HepG2 (cell line): ENCODE measurements at regions not wholly inside any gene's neighbourhood (a gene's known extent, or its start where the extent isn't known, plus 50 kb on each side); places are given as distances from the start of the nearest gene placed in this dataset.

Source experiments
- HNF4G ChIP-seq, 2 experiments: sonication (generic) in 1 of 2; formaldehyde crosslinking in 1 of 2; IDR thresholded peaks; 2 replicates each; pipeline versions ENCODE4 v1.4.0 to v1.6.1; 2011 to 2020; ENCODE audit warnings: borderline replicate concordance in 2 of 2, low read depth in 2 of 2, mild to moderate bottlenecking in 2 of 2, low read length in 1 of 2, missing genetic modification reagents in 1 of 2, moderate library complexity in 1 of 2
- MAX ChIP-seq: IDR thresholded peaks from 2 replicates; pipeline ENCODE4 v1.6.1; 2012; ENCODE audit warnings: inconsistent platforms
- NCOA5 ChIP-seq: sonication (generic); formaldehyde crosslinking; IDR thresholded peaks from 2 replicates; pipeline ENCODE4 v1.4.0; 2020; ENCODE audit warnings: missing genetic modification reagents
- PAXIP1 ChIP-seq: sonication (generic); formaldehyde crosslinking; conservative IDR thresholded peaks from 2 replicates; pipeline ENCODE4 v1.4.0; 2020; ENCODE audit warnings: mild to moderate bottlenecking, missing genetic modification reagents, moderate library complexity
- PCBP2 ChIP-seq: fragments of 200-400 bp; formaldehyde crosslinking; optimal IDR thresholded peaks from 2 replicates; pipeline ENCODE3; 2018; ENCODE audit warnings: low read length, low read depth; ENCODE audit not compliant: poor library complexity, severe bottlenecking
- SALL1 ChIP-seq: sonication (generic); formaldehyde crosslinking; IDR thresholded peaks from 2 replicates; pipeline ENCODE4 v1.8.0; 2022; ENCODE audit warnings: mild to moderate bottlenecking, missing genetic modification reagents
- TOPORS ChIP-seq: sonication (generic); formaldehyde crosslinking; IDR thresholded peaks from 2 replicates; pipeline ENCODE4 v1.8.0; 2023; ENCODE audit warnings: mild to moderate bottlenecking, missing genetic modification reagents
- ZBTB39 ChIP-seq: sonication (generic); formaldehyde crosslinking; IDR thresholded peaks from 2 replicates; pipeline ENCODE4 v1.5.0; 2020; ENCODE audit warnings: missing genetic modification reagents
- ZFP37 ChIP-seq: sonication (generic); formaldehyde crosslinking; IDR thresholded peaks from 2 replicates; pipeline ENCODE4 v1.4.0; 2020; ENCODE audit warnings: missing genetic modification reagents, borderline replicate concordance
- ZFP62 ChIP-seq: sonication (generic); formaldehyde crosslinking; IDR thresholded peaks from 2 replicates; pipeline ENCODE4 v1.4.0; 2020; ENCODE audit warnings: missing genetic modification reagents
- ZNF251 ChIP-seq: sonication (generic); formaldehyde crosslinking; IDR thresholded peaks from 2 replicates; pipeline ENCODE4 v1.9.0; 2021; ENCODE audit warnings: mild to moderate bottlenecking, missing genetic modification reagents
- ZNF264 ChIP-seq: sonication (generic); formaldehyde crosslinking; IDR thresholded peaks from 2 replicates; pipeline ENCODE4 v1.4.0; 2020; ENCODE audit warnings: missing genetic modification reagents
- TF ChIP-seq, protein P1 (sequence below): sonication (generic); formaldehyde crosslinking; IDR thresholded peaks from 2 replicates; pipeline ENCODE4; 2020; ENCODE audit warnings: missing genetic modification reagents, mild to moderate bottlenecking, borderline replicate concordance
- TF ChIP-seq, protein P2 (sequence below): sonication (generic); formaldehyde crosslinking; IDR thresholded peaks from 2 replicates; pipeline ENCODE4 v1.4.0; 2020; ENCODE audit warnings: mild to moderate bottlenecking, low read depth, missing genetic modification reagents

DNA sequence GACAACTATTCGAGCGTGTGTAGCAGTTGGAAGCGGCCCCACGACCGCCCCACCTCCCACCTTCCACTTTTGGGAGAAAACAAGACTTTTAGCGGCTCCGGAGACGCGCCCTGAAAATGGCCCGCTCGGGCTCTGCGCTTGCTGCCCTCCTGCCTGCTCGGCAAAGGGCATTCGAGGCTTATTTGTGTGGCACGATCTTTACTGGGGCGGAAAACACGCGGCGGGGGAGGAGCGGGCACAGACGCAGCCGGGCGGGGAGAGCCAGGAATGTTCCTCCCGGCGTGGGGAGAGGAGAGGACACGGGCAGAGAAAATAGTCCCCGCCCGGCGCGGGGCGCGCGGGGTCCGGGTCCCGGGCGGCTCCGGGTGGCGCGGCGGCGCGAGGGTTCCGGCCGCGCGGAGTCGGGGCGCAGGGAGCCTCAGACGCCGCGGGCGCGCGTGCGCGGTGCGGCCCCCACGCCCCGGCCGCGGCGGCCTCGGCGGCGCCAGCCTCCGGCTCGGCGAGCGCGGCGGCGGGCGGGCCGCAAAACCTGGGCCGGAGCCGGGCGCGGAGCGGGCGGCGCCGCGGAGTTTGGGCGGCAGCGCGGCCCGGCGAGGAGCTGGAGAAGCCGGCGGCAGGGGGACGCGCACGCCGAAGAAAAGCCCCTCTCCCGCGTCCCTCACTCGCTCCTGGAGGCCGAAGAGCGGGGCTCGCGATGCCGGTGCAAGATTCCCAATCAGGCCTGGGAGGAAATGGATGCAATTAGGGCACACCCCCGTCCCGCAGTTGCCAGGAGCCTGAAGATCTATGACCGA lies 90.0 kb upstream of the ARID1B start (continued):
- TF ChIP-seq PAXIP1 (CRISPR knock-in tag) (no peak; the same call in 1 of the 2 replicates), ZBTB39 (no peak), ZFP62 (CRISPR knock-in tag) (no peak), ZFP37 (CRISPR knock-in tag) (no peak), NCOA5 (no peak), TOPORS (CRISPR knock-in tag) (peak; percentile 68; the same call in 1 of the 2 replicates), PCBP2 (no peak), ZNF251 (no peak), MAX (peak; percentile 87), SALL1 (CRISPR knock-in tag) (no peak; the same call in 1 of the 2 replicates), HNF4G (IDR thresholded peaks at IDR 0.05; ENCODE audit: borderline replicate concordance, low read depth, low read length) (peak; percentile 42; the same call in 1 of the 2 replicates), HNF4G (CRISPR knock-in tag; IDR thresholded peaks at IDR 0.05; ENCODE audit: borderline replicate concordance, low read depth) (no peak), ZNF264 (CRISPR knock-in tag) (no peak)
- TF ChIP-seq, protein P1, sequence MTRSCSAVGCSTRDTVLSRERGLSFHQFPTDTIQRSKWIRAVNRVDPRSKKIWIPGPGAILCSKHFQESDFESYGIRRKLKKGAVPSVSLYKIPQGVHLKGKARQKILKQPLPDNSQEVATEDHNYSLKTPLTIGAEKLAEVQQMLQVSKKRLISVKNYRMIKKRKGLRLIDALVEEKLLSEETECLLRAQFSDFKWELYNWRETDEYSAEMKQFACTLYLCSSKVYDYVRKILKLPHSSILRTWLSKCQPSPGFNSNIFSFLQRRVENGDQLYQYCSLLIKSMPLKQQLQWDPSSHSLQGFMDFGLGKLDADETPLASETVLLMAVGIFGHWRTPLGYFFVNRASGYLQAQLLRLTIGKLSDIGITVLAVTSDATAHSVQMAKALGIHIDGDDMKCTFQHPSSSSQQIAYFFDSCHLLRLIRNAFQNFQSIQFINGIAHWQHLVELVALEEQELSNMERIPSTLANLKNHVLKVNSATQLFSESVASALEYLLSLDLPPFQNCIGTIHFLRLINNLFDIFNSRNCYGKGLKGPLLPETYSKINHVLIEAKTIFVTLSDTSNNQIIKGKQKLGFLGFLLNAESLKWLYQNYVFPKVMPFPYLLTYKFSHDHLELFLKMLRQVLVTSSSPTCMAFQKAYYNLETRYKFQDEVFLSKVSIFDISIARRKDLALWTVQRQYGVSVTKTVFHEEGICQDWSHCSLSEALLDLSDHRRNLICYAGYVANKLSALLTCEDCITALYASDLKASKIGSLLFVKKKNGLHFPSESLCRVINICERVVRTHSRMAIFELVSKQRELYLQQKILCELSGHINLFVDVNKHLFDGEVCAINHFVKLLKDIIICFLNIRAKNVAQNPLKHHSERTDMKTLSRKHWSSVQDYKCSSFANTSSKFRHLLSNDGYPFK: peak; percentile 65; the same call in 1 of the 2 replicates
- TF ChIP-seq, protein P2, sequence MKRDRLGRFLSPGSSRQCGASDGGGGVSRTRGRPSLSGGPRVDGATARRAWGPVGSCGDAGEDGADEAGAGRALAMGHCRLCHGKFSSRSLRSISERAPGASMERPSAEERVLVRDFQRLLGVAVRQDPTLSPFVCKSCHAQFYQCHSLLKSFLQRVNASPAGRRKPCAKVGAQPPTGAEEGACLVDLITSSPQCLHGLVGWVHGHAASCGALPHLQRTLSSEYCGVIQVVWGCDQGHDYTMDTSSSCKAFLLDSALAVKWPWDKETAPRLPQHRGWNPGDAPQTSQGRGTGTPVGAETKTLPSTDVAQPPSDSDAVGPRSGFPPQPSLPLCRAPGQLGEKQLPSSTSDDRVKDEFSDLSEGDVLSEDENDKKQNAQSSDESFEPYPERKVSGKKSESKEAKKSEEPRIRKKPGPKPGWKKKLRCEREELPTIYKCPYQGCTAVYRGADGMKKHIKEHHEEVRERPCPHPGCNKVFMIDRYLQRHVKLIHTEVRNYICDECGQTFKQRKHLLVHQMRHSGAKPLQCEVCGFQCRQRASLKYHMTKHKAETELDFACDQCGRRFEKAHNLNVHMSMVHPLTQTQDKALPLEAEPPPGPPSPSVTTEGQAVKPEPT (CRISPR knock-in tag): no peak
